Kidney glomerular epithelial cell (primary cell): ENCODE measurements at regions not wholly inside any gene's neighbourhood (a gene's known extent, or its start where the extent isn't known, plus 50 kb on each side); places are given as distances from the start of the nearest gene placed in this dataset.
"Not testable (repeated sequence)": the region's sequence is repeated elsewhere in the genome, so short reads cannot be mapped to it uniquely, and the experiment has no call there.

Source experiments
- DNase-seq: peaks from one replicate; lab custom pipeline; 2025; lab: John Stamatoyannopoulos, UW

DNA sequence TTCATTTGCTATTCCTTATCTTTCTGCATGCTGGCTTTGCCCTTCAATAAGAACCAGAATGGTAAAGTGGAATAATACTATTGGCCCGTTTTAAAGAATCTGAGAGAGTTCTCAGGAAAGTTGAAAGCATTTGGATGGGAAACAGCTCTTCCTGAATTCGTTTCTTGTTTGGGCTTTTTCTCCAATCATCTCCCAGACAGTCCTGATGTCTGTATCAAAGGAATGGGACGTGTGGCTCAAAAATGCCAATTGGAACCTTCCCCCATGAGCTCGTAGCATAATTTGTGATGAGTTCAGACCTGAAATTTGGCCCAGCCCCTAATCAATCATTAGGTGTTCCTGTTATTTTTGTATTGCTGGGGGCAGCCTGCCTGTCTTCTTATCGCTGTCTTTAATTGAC is 75.8 kb upstream of the BACH2 start:
- DNase-seq = no peak

DNA sequence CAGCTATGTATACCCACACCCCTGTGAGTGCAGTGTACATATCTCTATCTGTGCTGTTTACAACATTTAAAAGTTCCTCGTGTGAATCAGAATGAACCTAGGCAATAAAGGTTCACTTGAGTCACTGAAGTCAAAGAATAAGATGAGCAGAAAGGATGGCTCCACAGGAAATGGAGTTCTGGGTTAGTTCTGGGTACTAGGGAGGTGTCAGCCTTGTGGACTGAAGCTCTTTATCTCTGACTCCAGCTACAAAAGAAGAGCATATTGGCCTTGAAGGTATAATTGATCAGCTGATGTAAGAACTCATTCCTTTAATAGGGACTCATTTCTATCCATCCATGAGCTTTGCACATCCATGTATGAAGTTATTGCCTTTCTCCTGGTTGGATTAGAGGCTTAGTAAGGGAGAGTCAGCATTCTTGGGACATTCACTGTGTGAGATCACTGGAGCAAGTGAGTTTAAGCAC is 73.9 kb upstream of the BACH2 start:
- peak; percentile 21 for DNase-seq

DNA sequence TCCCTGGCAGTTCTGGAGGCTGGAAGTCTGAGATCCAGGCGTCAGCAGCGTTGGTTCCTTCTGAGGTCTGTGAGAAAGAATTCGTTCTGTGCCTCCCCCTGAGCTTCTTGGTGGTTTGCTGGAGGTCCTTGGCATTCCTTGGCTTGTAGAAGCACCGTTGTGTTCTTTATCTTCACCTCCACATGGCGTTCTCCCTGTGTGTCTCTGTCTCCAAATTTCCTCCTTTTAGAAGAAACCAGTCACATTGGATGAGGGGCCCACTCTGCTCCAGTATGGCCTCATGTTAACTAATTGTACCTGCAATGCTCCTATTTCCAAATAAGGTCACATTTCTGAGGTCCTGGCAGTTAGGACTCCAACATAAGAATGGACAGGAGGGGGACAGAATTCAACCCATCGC is 73.0 kb upstream of the BACH2 start:
- DNase-seq = no peak

DNA sequence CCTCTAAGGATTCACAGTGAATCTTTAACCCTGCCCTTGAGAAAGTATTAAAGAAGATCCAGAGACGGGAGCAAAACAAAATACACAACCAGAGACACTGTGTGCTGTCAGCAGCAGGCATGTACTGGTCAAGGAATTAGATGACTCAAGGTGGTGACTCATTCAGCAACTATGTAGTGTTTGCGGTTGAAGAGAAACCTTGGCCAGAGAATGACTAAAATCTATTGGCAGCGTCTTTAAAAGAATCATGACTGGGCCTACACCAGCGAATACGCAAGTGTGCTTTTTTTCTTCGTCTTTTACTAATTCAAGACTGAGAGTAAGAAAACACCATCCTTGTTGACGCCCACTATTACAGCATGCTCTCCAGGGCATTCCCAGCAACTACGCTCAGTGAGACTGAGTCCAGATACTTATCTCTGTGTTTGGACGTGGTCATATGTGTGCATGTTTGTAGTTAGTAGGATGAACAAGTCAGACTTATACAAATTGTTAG is 72.4 kb upstream of the BACH2 start:
- peak; percentile 100 for DNase-seq

DNA sequence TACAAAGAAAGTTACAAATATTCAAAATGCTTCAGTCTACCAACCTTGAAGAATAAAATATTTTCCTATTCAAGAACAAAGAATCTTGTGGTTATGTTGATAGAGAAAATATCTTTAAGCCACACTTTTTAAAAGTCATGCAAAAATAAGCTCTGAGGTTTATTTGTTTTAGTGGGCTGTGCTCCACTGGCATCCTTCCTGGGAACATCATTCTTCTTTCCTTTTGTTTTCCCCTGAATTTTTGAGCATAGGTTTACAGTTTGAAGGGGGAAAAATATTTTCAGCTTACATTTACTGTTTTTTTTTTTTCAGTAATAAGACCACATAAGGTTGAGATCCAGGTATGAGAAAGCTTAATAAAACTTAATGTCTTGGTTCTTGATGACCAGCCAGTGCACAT is 72.0 kb upstream of the BACH2 start:
- peak; percentile 76 for DNase-seq

DNA sequence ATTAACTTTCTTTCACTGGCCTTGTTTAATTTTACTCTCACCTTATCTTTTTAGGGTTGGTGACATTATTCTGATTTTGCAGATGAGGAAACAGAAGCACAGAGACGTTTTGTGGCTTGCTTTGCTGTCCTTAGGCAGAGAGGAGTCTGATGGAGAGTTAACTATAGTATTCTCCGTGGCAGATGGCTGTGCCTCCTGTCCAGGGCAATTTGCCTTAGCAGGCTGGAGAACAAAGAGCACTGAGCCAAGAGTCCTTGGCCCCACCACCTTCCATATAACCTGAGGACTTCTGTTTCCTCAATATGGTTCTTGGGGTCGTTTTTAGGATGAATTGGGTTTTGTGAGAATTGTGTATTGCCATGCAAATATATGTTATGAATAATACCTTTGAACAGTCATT is 71.4 kb upstream of the BACH2 start:
- DNase-seq = no peak

DNA sequence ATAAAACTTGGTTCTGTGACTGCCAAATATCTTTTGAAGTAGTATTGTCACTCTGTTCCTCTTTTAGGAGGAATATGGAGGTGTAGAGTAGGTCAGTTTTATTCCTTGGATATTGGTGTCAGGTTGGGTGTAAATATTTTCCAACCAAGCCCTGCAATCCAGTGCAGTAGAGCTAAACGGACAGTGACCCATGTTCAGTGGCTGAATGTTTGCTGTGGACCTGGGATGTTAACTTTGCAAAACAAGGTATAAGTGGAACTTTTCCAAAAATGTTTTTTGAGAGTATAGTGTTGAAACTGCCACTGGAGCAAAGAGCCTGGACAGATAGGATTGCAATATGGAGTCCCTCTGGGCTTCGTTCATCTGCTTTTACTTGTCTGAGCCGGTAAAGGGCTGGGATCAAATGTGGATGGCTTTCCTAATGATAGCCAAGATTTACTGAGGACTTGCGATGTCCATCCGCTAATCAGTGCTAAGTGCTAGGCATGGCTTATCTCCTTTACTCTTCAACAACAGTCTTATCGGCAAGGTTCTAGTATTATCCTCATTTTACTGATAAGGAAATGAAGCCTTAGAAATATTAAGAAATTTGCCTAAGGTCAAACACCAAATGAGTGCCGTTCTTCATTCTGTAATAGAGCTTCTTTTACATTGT is 69.0 kb upstream of the BACH2 start:
- DNase-seq = no peak

DNA sequence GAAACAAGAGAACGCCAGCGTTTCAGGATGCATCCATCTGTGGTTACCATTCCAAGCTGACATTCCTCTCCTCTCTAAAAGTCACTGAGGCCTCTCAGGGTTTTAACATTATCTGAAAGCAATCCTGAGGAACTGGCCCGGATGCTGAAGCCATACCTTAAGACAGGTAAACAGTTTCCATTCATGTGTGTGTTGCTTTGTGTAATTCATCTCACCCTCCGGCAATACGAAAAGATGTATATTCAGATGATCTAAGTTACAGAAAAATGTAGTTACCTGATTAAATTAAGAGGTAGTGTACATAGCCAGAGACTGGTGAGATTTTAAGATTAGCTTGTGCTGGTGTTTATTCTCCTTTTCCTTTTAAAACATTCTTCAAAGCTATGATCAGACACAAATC is 68.4 kb upstream of the BACH2 start:
- DNase-seq = no peak

DNA sequence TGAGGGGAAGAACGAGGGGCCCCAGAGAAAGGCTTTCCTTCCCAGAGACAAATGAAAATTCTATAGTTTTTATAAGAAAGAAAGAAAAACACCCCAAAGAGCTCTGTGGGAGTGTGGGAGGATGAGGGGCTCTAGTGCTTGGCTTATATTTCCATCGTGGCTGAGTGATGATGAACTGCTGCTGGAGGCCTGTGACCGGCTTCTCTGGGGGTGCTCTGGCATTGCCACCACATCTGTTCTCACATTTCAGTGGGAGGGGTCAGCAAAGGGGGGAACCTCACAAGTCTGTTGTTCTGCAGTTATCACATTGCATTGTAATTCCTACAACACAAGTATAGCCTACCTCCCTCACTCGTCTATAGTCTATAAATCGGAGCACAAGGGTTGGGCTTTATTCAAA is 67.6 kb upstream of the BACH2 start:
- DNase-seq = no peak

DNA sequence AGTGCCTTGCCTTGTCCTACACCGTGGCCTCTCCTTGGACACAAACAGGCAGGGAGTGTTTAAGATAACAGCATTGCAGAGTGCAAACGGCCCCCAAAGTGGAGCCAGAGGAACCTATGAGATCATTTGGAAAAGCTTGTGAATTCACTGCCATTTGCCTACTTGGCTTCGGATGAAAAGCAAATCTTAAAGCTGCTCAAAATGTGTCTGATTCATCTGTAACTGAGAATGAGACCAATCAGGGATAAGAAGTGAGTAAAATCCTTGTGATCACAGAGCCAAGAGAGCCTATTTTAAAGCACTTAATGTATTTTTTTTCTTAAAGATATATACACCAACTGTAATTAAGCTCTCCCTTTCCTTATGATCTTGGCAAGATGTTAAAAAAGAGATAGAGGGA is 65.7 kb upstream of the BACH2 start:
- DNase-seq = no peak

DNA sequence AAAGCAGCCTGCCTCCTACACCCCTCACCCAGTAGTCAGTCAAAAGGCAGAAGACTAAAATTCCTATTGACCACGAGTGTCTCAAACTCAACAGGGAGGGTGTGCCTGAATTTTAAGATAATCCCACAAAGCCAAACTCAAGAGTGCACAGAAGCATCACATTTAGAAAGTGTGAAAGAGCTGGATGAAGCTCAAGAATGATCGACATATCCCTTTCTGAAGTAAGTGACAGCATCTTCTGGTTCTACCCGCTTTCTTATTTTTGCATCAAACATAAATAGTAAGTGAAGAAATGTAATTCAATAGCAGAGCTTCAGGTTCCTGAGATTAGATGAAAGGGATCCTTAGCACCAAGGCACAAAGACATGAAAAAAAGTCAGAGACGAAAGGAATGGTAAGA is 64.5 kb upstream of the BACH2 start:
- DNase-seq = no peak

DNA sequence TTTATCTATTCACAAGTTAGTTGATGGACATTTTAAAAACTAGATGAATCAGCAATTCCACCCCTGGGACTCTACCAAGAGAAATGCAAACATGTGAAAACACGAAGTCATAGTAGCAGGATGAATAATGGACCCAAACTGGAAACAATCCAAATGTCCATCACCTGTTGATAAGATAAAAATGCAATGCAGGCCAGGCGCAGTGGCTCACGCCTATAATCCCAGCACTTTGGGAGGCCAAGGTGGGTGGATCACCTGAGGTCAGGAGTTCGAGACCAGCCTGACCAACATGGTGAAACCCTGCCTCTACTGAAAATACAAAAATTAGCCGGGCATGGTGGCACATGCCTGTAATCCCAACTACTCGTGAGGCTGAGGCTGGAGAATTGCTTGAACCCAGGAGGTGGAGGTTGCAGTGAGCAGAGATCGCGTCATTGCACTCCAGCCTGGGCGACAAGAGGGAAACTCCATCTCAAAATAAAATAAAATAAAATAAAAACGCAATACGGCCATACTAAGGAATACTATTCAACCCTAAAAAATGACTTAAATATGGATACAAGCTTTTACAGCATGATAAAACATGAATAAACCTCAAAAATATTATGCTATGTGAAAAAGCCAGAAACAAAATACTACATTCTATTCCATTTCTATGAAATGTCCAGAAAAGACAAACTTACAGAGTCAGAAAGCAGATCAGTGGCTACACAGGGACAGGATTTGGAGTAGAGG is 61.6 kb upstream of the BACH2 start:
- not testable (repeated sequence) for DNase-seq

DNA sequence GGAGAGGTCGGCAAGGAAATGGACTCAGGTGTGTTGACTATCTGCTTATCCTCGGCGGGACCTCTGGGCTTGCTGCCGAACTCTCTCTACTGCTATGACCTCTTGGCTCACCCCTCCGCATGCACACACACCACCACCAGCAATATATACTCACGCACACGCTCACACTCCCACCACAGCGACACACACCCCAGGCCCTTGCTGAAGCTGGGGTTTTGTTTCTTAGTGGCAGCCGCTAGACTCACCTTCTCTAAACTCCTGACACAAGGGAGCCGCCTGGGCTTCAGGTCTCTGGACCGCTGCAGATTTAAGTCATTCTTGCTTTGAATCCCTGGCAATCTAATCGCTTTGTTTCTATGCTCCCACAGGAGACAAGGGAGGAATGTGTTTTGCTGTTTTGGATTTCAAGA is 59.4 kb upstream of the BACH2 start:
- no peak for DNase-seq

DNA sequence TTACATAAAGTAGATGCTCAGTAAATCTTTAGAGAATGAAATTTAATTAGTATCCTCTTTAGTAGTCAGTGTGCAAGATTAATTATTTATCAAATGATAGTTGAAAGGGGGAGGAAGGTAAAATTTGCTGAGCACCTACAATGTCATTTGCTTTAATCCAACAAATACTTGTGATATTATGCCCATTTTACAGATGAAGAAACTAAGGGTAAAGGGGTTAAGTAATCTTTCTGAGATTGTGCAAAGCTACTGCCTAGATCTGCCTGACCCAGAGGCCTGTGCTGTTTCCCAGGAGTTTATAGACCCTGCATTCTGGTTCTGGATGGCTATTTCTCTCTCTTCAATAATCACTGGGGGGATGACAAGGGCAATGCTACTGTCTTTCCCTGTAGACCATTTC is 58.3 kb upstream of the BACH2 start:
- DNase-seq = no peak

DNA sequence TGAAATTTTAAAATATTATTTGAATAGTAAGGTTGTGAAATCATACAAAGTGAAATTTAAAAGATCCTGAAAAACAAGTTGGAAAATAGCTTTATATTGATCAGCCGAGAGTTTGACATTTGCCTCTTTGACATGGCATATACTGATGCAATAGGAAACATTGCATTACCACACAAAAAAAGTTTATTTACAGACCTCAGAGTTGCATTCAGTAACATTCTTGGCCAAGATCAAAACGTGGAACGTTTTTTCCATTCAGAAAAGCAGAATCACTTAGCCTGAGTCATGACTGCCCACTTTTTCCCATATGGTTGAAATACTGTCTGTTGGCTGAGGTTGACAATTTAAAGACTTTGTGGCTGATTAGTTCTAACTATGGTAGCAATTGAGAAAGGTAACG is 55.1 kb upstream of the BACH2 start:
- DNase-seq = no peak

DNA sequence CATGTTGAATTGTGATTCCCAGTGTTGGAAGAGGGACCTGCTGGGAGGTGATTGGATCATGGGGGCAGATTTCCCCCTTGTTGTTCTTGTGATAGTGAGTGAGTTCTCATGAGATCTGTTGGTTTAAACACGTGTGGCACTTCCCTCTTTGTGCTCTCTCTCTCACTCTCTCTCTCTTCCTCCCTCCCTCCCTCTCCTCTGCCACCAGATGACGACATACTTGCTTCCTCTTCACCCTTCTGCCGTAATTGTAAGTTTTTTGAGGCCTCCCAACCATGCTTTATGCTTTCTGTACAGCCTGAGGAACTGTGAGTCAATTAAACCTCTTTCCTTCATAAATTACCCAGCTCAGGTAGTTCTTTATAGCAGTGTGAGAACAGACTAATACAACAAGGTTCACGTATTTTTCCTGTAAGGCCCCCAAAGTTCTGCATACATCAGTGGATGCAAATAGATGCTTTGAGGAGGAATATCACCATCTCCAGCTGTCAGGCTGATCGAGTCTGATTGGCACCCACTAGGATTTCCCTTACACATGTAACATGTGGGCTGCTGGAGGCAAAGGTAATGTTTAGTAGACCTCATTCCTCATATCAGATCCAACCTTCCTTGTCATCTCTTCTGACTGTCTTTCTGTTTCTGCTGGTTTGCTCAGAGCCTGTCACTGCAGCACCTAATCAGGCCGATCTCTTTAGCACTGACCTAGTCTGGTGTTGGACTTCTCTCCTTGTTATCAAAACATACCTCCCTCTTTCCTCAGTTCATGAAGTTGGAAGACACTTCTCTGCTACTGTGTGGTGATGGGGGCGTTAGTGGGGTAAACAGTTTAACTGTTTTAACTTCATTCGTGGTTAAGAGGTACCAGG is 54.3 kb upstream of the BACH2 start:
- DNase-seq = no peak

DNA sequence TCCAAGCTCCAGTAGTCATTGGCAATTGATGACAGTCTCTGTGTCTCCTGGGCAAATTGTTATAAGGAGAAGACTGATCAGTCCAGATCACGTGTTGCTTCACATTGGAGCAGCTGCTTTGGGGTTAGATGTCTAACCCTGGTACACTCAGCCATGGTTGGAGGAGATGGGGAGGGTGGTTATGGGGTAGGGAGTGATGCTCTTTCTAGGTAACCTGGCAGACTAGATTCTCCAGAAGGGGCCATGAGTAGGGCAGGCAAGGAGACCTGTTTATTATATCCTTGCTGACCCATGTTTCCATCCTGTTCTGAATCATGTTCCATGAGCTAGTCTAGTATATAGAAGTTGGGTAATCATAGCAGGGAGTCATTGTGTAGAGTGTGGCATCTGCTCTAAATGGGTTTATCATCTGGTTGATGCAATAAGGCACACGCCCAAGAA is 50.8 kb upstream of the BACH2 start:
- no peak for DNase-seq

DNA sequence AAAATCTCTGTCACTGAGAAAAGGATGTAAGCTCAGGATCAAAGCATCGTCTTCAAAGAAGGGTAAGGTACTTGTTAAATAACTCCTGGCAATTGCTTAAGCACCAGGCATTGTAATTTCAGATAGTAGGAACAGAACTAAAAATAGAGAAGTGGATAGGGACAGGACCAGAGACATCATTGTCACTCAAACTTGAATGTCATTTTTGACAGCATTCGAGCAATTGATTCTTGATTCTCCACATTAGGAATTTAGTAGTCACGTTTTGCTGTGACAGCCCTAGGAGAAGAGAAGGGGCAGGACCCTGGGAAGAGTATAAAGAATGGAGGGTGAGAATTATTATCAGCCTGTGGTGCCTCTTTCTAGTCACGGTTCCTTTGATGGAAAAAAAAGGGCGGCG is 50.1 kb upstream of the BACH2 start:
- no peak for DNase-seq
